WERI-Rb-1 (cell line): ENCODE measurements at regions not wholly inside any gene's neighbourhood (a gene's known extent, or its start where the extent isn't known, plus 50 kb on each side); places are given as distances from the start of the nearest gene placed in this dataset.

Experiments
- DNase-seq: peaks from one replicate; pipeline ENCODE4 v3.0.0-alpha.2; 2020
- H3K27ac ChIP-seq: fragments of 250-450 bp; sonication (Bioruptor Pico); 2 replicates; pipeline ENCODE4 v1.5.1; 2020; ENCODE audit warnings: mild to moderate bottlenecking, moderate library complexity
- H3K27me3 ChIP-seq: fragments of 250-450 bp; sonication (Bioruptor Pico); 2 replicates; pipeline ENCODE4 v1.5.1; 2021; ENCODE audit warnings: mild to moderate bottlenecking, low read depth, moderate library complexity; ENCODE audit not compliant: insufficient read depth, severe bottlenecking
- H3K36me3 ChIP-seq: fragments of 250-450 bp; sonication (Bioruptor Pico); 2 replicates; pipeline ENCODE4 v1.5.1; 2020; ENCODE audit warnings: mild to moderate bottlenecking, moderate library complexity
- H3K4me3 ChIP-seq: 2 replicates; pipeline ENCODE4 v1.5.1; 2011; ENCODE audit warnings: low read depth, mild to moderate bottlenecking, control low read depth, low read length
- H3K9me3 ChIP-seq: fragments of 250-450 bp; sonication (Bioruptor Pico); 2 replicates; pipeline ENCODE4 v1.5.1; 2021; ENCODE audit warnings: mild to moderate bottlenecking, moderate library complexity; ENCODE audit not compliant: severe bottlenecking
- CTCF ChIP-seq: IDR thresholded peaks from 2 replicates; pipeline ENCODE4 v1.5.1; 2011; ENCODE audit warnings: low read depth, mild to moderate bottlenecking, control low read depth, inconsistent platforms, low read length

- no peak for DNase-seq
- H3K27me3 ChIP-seq = no peaks in the 10 kb centered on the region
- H3K9me3 ChIP-seq = no peaks in the 10 kb centered on the region
- no peak for TF ChIP-seq CTCF
- H3K36me3 ChIP-seq = no peaks in the 10 kb centered on the region
- H3K27ac ChIP-seq = no peak overlapping the region
- no peak overlapping the region for H3K4me3 ChIP-seq
Measured at GRCh38 chr5:24788829-24789514, 144.2 kb upstream of the CDH10 start.

GRCh38 chr5:24786108-24786507, 141.3 kb upstream of the CDH10 start:
- Histone ChIP-seq H3K27me3 (no peaks in the 10 kb centered on the region), H3K36me3 (no peaks in the 10 kb centered on the region), H3K9me3 (no peaks in the 10 kb centered on the region), H3K4me3 (no peak overlapping the region), H3K27ac (no peak overlapping the region)
- DNase-seq = no peak
- TF ChIP-seq CTCF = no peak

GRCh38 chr5:24783596-24783995, 138.8 kb upstream of the CDH10 start:
- no peak for DNase-seq
- H3K36me3 ChIP-seq = no peaks in the 10 kb centered on the region
- no peak overlapping the region for H3K4me3 ChIP-seq
- TF ChIP-seq CTCF = no peak
- H3K27ac ChIP-seq = no peak overlapping the region
- no peaks in the 10 kb centered on the region for H3K9me3 ChIP-seq
- H3K27me3 ChIP-seq = no peaks in the 10 kb centered on the region

GRCh38 chr5:24777392-24777791, 132.6 kb upstream of the CDH10 start:
- DNase-seq = no peak
- no peak for TF ChIP-seq CTCF
- H3K9me3 ChIP-seq = no peaks in the 10 kb centered on the region
- H3K4me3 ChIP-seq = no peak overlapping the region
- no peak overlapping the region for H3K27ac ChIP-seq
- H3K27me3 ChIP-seq = no peaks in the 10 kb centered on the region
- no peaks in the 10 kb centered on the region for H3K36me3 ChIP-seq

GRCh38 chr5:24773261-24773660, 128.5 kb upstream of the CDH10 start:
- TF ChIP-seq CTCF = no peak
- no peaks in the 10 kb centered on the region for H3K9me3 ChIP-seq
- no peaks in the 10 kb centered on the region for H3K36me3 ChIP-seq
- DNase-seq = no peak
- no peak overlapping the region for H3K4me3 ChIP-seq
- no peak overlapping the region for H3K27ac ChIP-seq
- no peaks in the 10 kb centered on the region for H3K27me3 ChIP-seq

GRCh38 chr5:24767086-24767485, 122.3 kb upstream of the CDH10 start:
- TF ChIP-seq CTCF = no peak

More at GRCh38 chr5:24767086-24767485, 122.3 kb upstream of the CDH10 start:
- Histone ChIP-seq H3K36me3 (no peaks in the 10 kb centered on the region), H3K27ac (no peak overlapping the region), H3K4me3 (no peak overlapping the region), H3K9me3 (no peaks in the 10 kb centered on the region), H3K27me3 (no peaks in the 10 kb centered on the region)
- no peak for DNase-seq
